Erythroblast (primary cell): ENCODE measurements at regions not wholly inside any gene's neighbourhood (a gene's known extent, or its start where the extent isn't known, plus 50 kb on each side); places are given as distances from the start of the nearest gene placed in this dataset.

Experiments used
- GATA1 ChIP-seq: IDR thresholded peaks from 2 replicates; pipeline ENCODE4 v1.6.1; 2011; ENCODE audit warnings: low read depth, mild to moderate bottlenecking, control low read depth, low read length, moderate library complexity
- POLR2A ChIP-seq: IDR thresholded peaks from 2 replicates; pipeline ENCODE4 v1.6.1; 2011; ENCODE audit warnings: mild to moderate bottlenecking, low read length

DNA sequence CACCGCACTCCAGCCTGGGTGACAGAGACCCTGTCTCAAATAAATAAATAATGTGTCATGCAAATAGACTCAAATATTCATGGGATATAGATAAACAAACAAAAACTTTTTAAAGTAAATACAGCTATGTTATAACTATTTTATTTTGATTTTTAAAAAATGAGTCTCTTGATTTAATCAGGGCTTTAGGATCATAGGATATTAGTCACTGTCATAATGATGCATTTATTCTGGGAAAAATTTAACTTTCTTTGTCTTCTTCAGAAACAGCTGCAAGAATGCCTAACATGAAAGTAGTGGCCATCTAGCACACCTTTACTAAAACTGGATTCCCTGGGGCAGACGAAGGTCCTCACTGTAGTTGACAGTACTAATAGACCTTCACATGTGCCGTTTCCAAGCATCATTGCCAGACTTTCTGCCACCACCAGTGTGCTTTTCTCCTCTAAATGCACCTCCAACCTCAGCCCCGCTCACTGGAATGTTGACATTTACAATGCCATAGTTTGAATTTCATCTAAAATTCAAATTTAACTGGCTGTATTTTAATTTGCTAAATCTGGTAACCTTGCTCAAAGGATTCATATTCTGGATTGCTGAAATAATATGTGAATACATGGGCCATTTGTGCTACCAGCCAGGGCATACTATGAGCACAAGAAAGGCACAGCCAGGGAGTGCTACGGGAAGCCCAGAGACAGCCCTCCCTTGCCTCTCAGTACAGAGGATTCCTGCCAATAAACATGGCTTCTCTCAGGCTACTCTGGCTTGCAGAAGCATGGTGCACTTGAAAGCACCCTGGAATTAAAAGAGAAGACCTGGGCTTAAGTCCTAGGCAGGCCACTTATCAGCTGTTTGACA lies 63.4 kb upstream of the ADO start:
- TF ChIP-seq POLR2A, result no peak
- TF ChIP-seq GATA1, result no peak
